Mesendoderm (in vitro differentiated cells): ENCODE measurements at regions not wholly inside any gene's neighbourhood (a gene's known extent, or its start where the extent isn't known, plus 50 kb on each side); places are given as distances from the start of the nearest gene placed in this dataset.

ENCODE experiments used
- DNase-seq: peaks from one replicate; pipeline ENCODE4 v3.0.0; 2013
- H2AK5ac ChIP-seq: 2 replicates; pipeline ENCODE4 v1.6.1; 2013; ENCODE audit warnings: low read length, inconsistent platforms
- H2BK120ac ChIP-seq: 2 replicates; pipeline ENCODE4 v1.6.1; 2013; ENCODE audit warnings: low read depth, mild to moderate bottlenecking, low read length, moderate library complexity, mixed read lengths
- H2BK15ac ChIP-seq: replicated peaks from 2 replicates; pipeline ENCODE4 v1.6.1; 2013; ENCODE audit warnings: low read depth, mild to moderate bottlenecking, moderate library complexity
- H2BK5ac ChIP-seq: 2 replicates; pipeline ENCODE4 v1.6.1; 2013; ENCODE audit warnings: low read length, inconsistent platforms
- H3K18ac ChIP-seq: 2 replicates; pipeline ENCODE4 v1.6.1; 2013; ENCODE audit warnings: mild to moderate bottlenecking, low read length, mixed read lengths
- H3K23ac ChIP-seq: one replicate; pipeline ENCODE4 v1.6.1; 2013; ENCODE audit warnings: low read length
- H3K27ac ChIP-seq: 2 replicates; pipeline ENCODE4 v1.5.1; 2013; ENCODE audit warnings: low read depth, mild to moderate bottlenecking, inconsistent platforms, low read length, moderate library complexity
- H3K27me3 ChIP-seq: 2 replicates; pipeline ENCODE4 v1.6.1; 2013; ENCODE audit warnings: low read length, control low read depth, mild to moderate bottlenecking, inconsistent platforms; ENCODE audit not compliant: insufficient read depth, poor library complexity
- H3K36me3 ChIP-seq: 2 replicates; pipeline ENCODE4 v1.6.1; 2013; ENCODE audit warnings: low read length, inconsistent platforms; ENCODE audit not compliant: control insufficient read depth, insufficient read depth
- H3K4ac ChIP-seq: one replicate; pipeline ENCODE4 v1.6.1; 2013; ENCODE audit warnings: low read depth, mild to moderate bottlenecking, low read length, moderate library complexity
- H3K4me1 ChIP-seq: 2 replicates; pipeline ENCODE4 v1.6.1; 2013; ENCODE audit warnings: low read depth, low read length, inconsistent platforms; ENCODE audit not compliant: control insufficient read depth
- H3K4me2 ChIP-seq: 2 replicates; pipeline ENCODE4 v1.6.1; 2013; ENCODE audit warnings: low read length
- H3K4me3 ChIP-seq: 2 replicates; pipeline ENCODE4 v1.5.1; 2013; ENCODE audit warnings: mild to moderate bottlenecking, low read length
- H3K56ac ChIP-seq: one replicate; pipeline ENCODE4 v1.6.1; 2013; ENCODE audit warnings: low read length
- H3K79me1 ChIP-seq: 2 replicates; pipeline ENCODE4 v1.6.1; 2013; ENCODE audit warnings: low read length, inconsistent platforms
- H3K79me2 ChIP-seq: 2 replicates; pipeline ENCODE4 v1.6.1; 2013; ENCODE audit warnings: mild to moderate bottlenecking, low read length; ENCODE audit not compliant: control insufficient read depth, insufficient read depth
- H3K9ac ChIP-seq: 2 replicates; pipeline ENCODE4 v1.6.1; 2013; ENCODE audit warnings: low read length, inconsistent platforms
- H4K5ac ChIP-seq: one replicate; pipeline ENCODE4 v1.6.1; 2013; ENCODE audit warnings: low read length
- H4K8ac ChIP-seq: one replicate; pipeline ENCODE4 v1.6.1; 2013; ENCODE audit warnings: low read depth, mild to moderate bottlenecking, control low read depth, low read length, moderate library complexity
- WGBS: extraction: QIAGEN DNeasy Blood & Tissue Kit; methylation state at CpG from one replicate; pipeline ENCODE4 v1.1.7; 2013; ENCODE audit warnings: low lambda C conversion rate, missing lambda C conversion rate; ENCODE audit not compliant: insufficient coverage; ENCODE audit errors: extremely low coverage; 5-methylcytosine and 5-hydroxymethylcytosine counted together

DNA sequence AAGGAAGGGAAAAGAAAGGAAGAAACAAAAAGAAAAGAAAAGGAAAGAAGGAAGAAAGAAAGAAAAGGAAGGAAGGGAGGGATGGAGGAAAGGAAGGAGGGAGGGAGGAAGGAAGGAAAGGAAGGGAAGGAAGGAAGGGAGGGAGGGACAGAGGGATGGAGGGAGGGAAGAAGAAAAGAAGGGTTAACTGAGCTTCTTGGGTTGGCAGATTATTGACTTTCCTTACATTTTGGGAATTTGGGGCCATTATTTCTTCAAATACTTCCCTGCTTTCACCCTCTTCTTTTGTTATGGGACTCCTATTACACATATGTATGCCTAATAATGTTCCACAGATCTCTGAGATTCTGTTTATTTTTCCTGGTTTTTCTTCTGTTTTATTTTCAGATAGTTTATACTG lies 285.6 kb downstream of the KCNJ2 start:
- Histone ChIP-seq H3K4me1 (no peaks in the 10 kb centered on the region), H3K4ac (no peak overlapping the region), H3K27ac (no peak overlapping the region), H3K79me2 (no peaks in the 10 kb centered on the region), H3K23ac (no peak overlapping the region), H2BK15ac (no peak overlapping the region), H3K27me3 (no peaks in the 10 kb centered on the region), H4K5ac (no peak overlapping the region), H3K79me1 (no peaks in the 10 kb centered on the region), H3K36me3 (no peaks in the 10 kb centered on the region), H3K56ac (no peak overlapping the region), H3K4me3 (no peak overlapping the region), H2AK5ac (no peak overlapping the region), H3K4me2 (no peak overlapping the region), H2BK120ac (no peak overlapping the region), H2BK5ac (no peak overlapping the region), H4K8ac (no peak overlapping the region), H3K9ac (no peak overlapping the region), H3K18ac (no peak overlapping the region)
- DNase-seq = no peak

DNA sequence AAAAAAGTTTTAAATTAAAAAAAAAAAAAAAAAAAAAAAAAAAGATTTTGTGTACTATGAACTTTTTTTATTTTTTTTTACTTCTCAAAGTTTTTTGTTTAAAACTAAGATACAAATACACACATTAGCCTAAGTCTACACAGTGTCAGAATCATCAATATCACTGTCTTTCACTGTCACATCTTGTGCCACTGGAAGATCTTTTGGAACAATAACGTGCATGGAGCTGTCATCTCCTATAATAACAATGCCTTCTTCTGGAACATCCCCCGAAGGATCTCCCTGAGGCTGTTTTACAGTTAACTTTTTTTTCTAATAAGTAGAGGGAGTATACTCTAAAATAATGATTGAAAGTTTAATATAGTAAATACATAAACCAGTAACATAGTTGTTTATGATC lies 295.7 kb downstream of the KCNJ2 start:
- no peak overlapping the region for H3K4ac ChIP-seq
- H3K4me3 ChIP-seq = no peak overlapping the region
- no peak overlapping the region for H3K23ac ChIP-seq
- H2BK5ac ChIP-seq = no peak overlapping the region
- H3K4me1 ChIP-seq = no peaks in the 10 kb centered on the region
- H3K56ac ChIP-seq = no peak overlapping the region
- H3K4me2 ChIP-seq = no peak overlapping the region
- H4K8ac ChIP-seq = no peak overlapping the region
- no peaks in the 10 kb centered on the region for H3K79me2 ChIP-seq
- no peak overlapping the region for H4K5ac ChIP-seq
- no CpG with 5 or more reads among the region's 2 CpGs for WGBS
- H3K9ac ChIP-seq = no peak overlapping the region
- H3K36me3 ChIP-seq = no peaks in the 10 kb centered on the region
- H3K18ac ChIP-seq = no peak overlapping the region
- no peak overlapping the region for H2AK5ac ChIP-seq
- H3K79me1 ChIP-seq = no peaks in the 10 kb centered on the region
- H3K27me3 ChIP-seq = no peaks in the 10 kb centered on the region
- H3K27ac ChIP-seq = no peak overlapping the region
- H2BK15ac ChIP-seq = no peak overlapping the region
- no peak overlapping the region for H2BK120ac ChIP-seq
- no peak for DNase-seq

DNA sequence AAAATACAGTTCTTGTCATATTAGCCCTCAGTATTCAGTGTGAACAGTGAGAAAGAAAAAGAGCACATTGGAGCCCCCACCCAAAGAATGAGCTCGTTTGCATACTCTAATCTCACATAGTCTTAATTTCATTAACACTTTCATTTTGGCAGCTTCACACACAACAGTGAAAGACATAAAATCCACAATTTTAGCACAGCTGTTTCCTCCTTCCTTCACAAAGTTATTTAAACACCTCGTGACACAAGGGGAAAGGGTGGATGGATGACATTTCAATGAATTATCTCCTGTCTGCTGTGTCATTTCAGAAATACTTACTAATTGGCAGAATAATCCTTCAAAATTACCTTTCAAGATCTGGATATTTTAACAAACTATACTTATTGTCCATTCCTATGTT lies 299.3 kb downstream of the KCNJ2 start:
- H3K4me1 ChIP-seq = no peaks in the 10 kb centered on the region
- no peak overlapping the region for H3K23ac ChIP-seq
- no peak overlapping the region for H3K18ac ChIP-seq
- H3K4me2 ChIP-seq = no peak overlapping the region
- peak; percentile 61 for DNase-seq
- no peak overlapping the region for H2BK120ac ChIP-seq
- WGBS = no CpG with 5 or more reads among the region's 2 CpGs
- no peak overlapping the region for H3K56ac ChIP-seq
- no peaks in the 10 kb centered on the region for H3K79me2 ChIP-seq
- H4K8ac ChIP-seq = no peak overlapping the region
- H3K79me1 ChIP-seq = no peaks in the 10 kb centered on the region
- H2BK15ac ChIP-seq = no peak overlapping the region
- H2BK5ac ChIP-seq = no peak overlapping the region
- no peaks in the 10 kb centered on the region for H3K27me3 ChIP-seq
- no peak overlapping the region for H2AK5ac ChIP-seq
- no peak overlapping the region for H3K9ac ChIP-seq
- H3K4ac ChIP-seq = no peak overlapping the region
- H4K5ac ChIP-seq = no peak overlapping the region
- no peaks in the 10 kb centered on the region for H3K36me3 ChIP-seq
- no peak overlapping the region for H3K4me3 ChIP-seq
- no peak overlapping the region for H3K27ac ChIP-seq

DNA sequence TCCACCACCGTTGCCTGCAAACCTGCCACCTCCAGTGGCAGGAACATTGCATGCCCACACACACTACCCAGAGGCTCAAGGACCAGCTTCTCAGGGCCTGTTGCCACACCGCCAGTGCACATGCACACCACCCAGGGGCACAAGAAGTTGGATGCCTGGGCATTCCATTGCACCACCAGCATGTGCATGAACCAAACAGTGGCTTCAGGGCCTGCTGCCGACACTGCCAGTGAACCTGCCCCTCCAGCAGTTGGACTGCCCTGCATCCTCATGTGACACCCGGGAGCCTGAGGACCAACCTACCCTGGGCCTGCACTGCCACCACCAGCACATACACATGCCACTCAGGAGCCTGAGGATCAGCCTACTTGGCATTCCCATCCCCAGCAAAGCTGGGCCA lies 303.7 kb downstream of the KCNJ2 start:
- Histone ChIP-seq H2BK5ac (no peak overlapping the region), H3K9ac (no peak overlapping the region), H3K4me2 (no peak overlapping the region), H3K18ac (no peak overlapping the region), H3K79me2 (no peaks in the 10 kb centered on the region), H2BK15ac (no peak overlapping the region), H4K5ac (no peak overlapping the region), H2AK5ac (no peak overlapping the region), H3K23ac (no peak overlapping the region), H3K4me1 (no peaks in the 10 kb centered on the region), H4K8ac (no peak overlapping the region), H3K27ac (no peak overlapping the region), H3K4me3 (no peak overlapping the region), H3K4ac (no peak overlapping the region), H3K27me3 (no peaks in the 10 kb centered on the region), H3K36me3 (no peaks in the 10 kb centered on the region), H2BK120ac (no peak overlapping the region), H3K79me1 (no peaks in the 10 kb centered on the region), H3K56ac (no peak overlapping the region)
- WGBS = no CpG with 5 or more reads among the region's 4 CpGs
- DNase-seq = no peak

DNA sequence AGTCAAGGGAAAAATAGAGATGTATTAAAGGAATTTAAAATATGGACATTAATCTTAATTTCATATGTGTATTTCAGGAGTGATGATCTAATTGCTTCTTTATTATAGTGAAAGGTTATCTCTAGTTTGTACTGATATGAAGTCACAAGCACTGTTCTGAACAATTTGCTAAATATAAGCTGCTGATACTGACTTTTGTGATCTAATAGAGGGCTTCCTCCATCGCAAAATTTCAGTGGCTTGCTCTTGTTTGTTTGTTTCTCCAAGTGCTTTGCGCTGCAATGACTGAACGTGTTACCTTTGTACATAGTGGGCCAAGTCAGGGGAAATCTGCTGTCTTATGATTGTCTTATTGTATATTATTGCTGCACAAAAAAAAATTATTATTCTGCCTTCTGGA lies 307.0 kb downstream of the KCNJ2 start:
- H3K36me3 ChIP-seq = no peaks in the 10 kb centered on the region
- no peak overlapping the region for H2BK15ac ChIP-seq
- H2AK5ac ChIP-seq = no peak overlapping the region
- H3K4me3 ChIP-seq = no peak overlapping the region
- no peak overlapping the region for H2BK5ac ChIP-seq
- H3K23ac ChIP-seq = no peak overlapping the region
- H3K79me2 ChIP-seq = no peaks in the 10 kb centered on the region
- no peak overlapping the region for H3K27ac ChIP-seq
- H2BK120ac ChIP-seq = no peak overlapping the region
- H3K4ac ChIP-seq = no peak overlapping the region
- no peak overlapping the region for H3K9ac ChIP-seq
- WGBS = no CpG with 5 or more reads among the region's 3 CpGs
- H4K5ac ChIP-seq = no peak overlapping the region
- H3K4me2 ChIP-seq = no peak overlapping the region
- no peaks in the 10 kb centered on the region for H3K27me3 ChIP-seq
- H3K79me1 ChIP-seq = no peaks in the 10 kb centered on the region
- no peak for DNase-seq
- no peak overlapping the region for H3K18ac ChIP-seq
- H3K56ac ChIP-seq = no peak overlapping the region
- H4K8ac ChIP-seq = no peak overlapping the region
- no peaks in the 10 kb centered on the region for H3K4me1 ChIP-seq

DNA sequence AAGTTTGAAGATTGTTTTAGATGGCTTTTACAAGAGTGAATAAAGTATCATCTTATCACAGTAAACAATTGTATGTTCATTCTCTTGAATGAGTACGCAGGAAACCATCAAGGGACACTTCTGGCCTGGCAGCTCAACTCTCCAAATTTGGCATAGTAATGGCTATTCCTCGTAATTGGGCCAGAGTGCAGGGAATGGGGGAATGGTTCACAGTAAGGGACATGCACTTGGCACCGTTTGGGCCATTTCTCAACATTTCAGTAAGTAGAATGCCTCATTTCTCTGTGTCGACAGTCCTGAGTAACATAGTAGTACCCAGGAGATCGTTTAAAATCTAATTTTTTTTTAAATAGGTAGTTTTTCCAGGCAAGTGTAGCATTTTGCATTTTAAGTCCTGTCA lies 309.6 kb downstream of the KCNJ2 start:
- Histone ChIP-seq H3K4ac (no peak overlapping the region), H3K56ac (no peak overlapping the region), H4K5ac (no peak overlapping the region), H3K4me2 (no peak overlapping the region), H2BK15ac (no peak overlapping the region), H3K9ac (no peak overlapping the region), H3K23ac (no peak overlapping the region), H3K36me3 (no peaks in the 10 kb centered on the region), H2AK5ac (no peak overlapping the region), H3K4me1 (no peaks in the 10 kb centered on the region), H3K79me1 (no peaks in the 10 kb centered on the region), H2BK5ac (no peak overlapping the region), H3K79me2 (no peaks in the 10 kb centered on the region), H4K8ac (no peak overlapping the region), H2BK120ac (no peak overlapping the region), H3K27ac (no peak overlapping the region), H3K4me3 (no peak overlapping the region), H3K27me3 (no peaks in the 10 kb centered on the region), H3K18ac (no peak overlapping the region)
- WGBS = no CpG with 5 or more reads among the region's 5 CpGs
- no peak for DNase-seq
